ENCODE measurements at regions not wholly inside any gene's neighbourhood (a gene's known extent, or its start where the extent isn't known, plus 50 kb on each side); places are given as distances from the start of the nearest gene placed in this dataset.

GRCh38 chr1:218763538-218763937, 410.1 kb upstream of the LYPLAL1 start:
- TF ChIP-seq EZH2 (IDR thresholded peaks at IDR 0.05; ENCODE audit: borderline replicate concordance, control insufficient read depth, low read depth, low read length) (no peak), EED (IDR thresholded peaks at IDR 0.05; ENCODE audit: low read depth) (no peak)
- TF ChIP-seq, protein P1, sequence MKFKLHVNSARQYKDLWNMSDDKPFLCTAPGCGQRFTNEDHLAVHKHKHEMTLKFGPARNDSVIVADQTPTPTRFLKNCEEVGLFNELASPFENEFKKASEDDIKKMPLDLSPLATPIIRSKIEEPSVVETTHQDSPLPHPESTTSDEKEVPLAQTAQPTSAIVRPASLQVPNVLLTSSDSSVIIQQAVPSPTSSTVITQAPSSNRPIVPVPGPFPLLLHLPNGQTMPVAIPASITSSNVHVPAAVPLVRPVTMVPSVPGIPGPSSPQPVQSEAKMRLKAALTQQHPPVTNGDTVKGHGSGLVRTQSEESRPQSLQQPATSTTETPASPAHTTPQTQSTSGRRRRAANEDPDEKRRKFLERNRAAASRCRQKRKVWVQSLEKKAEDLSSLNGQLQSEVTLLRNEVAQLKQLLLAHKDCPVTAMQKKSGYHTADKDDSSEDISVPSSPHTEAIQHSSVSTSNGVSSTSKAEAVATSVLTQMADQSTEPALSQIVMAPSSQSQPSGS (IDR thresholded peaks at IDR 0.05; ENCODE audit: low read length) = no peak

Measured in GM12878 (cell line).